ENCODE measurements at regions not wholly inside any gene's neighbourhood (a gene's known extent, or its start where the extent isn't known, plus 50 kb on each side); places are given as distances from the start of the nearest gene placed in this dataset.

- TF ChIP-seq TAF1 (IDR thresholded peaks at IDR 0.05; ENCODE audit: low read depth, low read length) (no peak), POLR2AphosphoS5 (IDR thresholded peaks at IDR 0.05; ENCODE audit: low read depth, low read length) (no peak), POLR2A (IDR thresholded peaks at IDR 0.05; ENCODE audit: low read depth, low read length) (no peak), SPI1 (IDR thresholded peaks at IDR 0.05; ENCODE audit: low read depth, low read length) (no peak), PAX5 (IDR thresholded peaks at IDR 0.05; ENCODE audit: insufficient read depth, low read length, severe bottlenecking) (no peak), POU2F2 (IDR thresholded peaks at IDR 0.05; ENCODE audit: low read depth, low read length) (no peak)
Observed at GRCh38 chr12:23361971-23362370, 587.5 kb downstream of the SOX5 start.
